Thymus (tissue), 11 donors: ENCODE measurements at regions not wholly inside any gene's neighbourhood (a gene's known extent, or its start where the extent isn't known, plus 50 kb on each side); places are given as distances from the start of the nearest gene placed in this dataset.

Experiments
- DNase-seq, 9 donors: peaks; one replicate each; pipeline ENCODE4 v3.0.0-alpha.2; 2013; ENCODE audit warnings: low spot score in 9 of 9, low read depth in 6 of 9, missing footprints in 1 of 9
- H3K27ac ChIP-seq, 2 donors: one replicate each; pipeline ENCODE4 v1.5.1; 2013; ENCODE audit warnings: control low read depth in 1 of 2, low read depth in 1 of 2, low read length in 1 of 2, mild to moderate bottlenecking in 1 of 2, moderate library complexity in 1 of 2
- H3K27me3 ChIP-seq, 2 donors: one replicate each; pipeline ENCODE4 v1.5.1; 2013; ENCODE audit warnings: low read length in 1 of 2; ENCODE audit not compliant: control insufficient read depth in 2 of 2, insufficient read depth in 1 of 2
- H3K36me3 ChIP-seq, 2 donors: one replicate each; pipeline ENCODE4 v1.5.1; 2013; ENCODE audit warnings: low read length in 1 of 2, mild to moderate bottlenecking in 1 of 2, moderate library complexity in 1 of 2; ENCODE audit not compliant: control insufficient read depth in 2 of 2, insufficient read depth in 2 of 2
- H3K4me1 ChIP-seq, 2 donors: one replicate each; pipeline ENCODE4 v1.5.1; 2013; ENCODE audit warnings: low read length in 2 of 2; ENCODE audit not compliant: control insufficient read depth in 2 of 2, insufficient read depth in 2 of 2
- H3K4me3 ChIP-seq, 2 donors: one replicate each; pipeline ENCODE4 v1.5.1; 2013; ENCODE audit warnings: low read length in 2 of 2, control low read depth in 1 of 2, mild to moderate bottlenecking in 1 of 2
- H3K9me3 ChIP-seq, 2 donors: one replicate each; pipeline ENCODE4 v1.5.1; 2013; ENCODE audit warnings: low read length in 1 of 2, mild to moderate bottlenecking in 1 of 2; ENCODE audit not compliant: control insufficient read depth in 2 of 2, insufficient read depth in 1 of 2
- WGBS: extraction: QIAGEN DNeasy Blood & Tissue Kit; methylation state at CpG from one replicate; pipeline ENCODE4 v1.1.7; 2013; 5-methylcytosine and 5-hydroxymethylcytosine counted together
- donor health status: healthy.

GRCh38 chr2:167701651-167702050, 545.7 kb downstream of the STK39 start:
- Histone ChIP-seq H3K4me1 (no peaks in the 10 kb centered on the region), H3K27ac (no peak overlapping the region), H3K9me3 (no peaks in the 10 kb centered on the region), H3K36me3 (no peaks in the 10 kb centered on the region), H3K27me3 (no peaks in the 10 kb centered on the region), H3K4me3 (no peak overlapping the region)
- WGBS = 90% methylated on average over 4 of the region's 4 CpGs
- DNase-seq = no peak

- Histone ChIP-seq H3K36me3 (no peaks in the 10 kb centered on the region), H3K27ac (no peak overlapping the region), H3K9me3 (no peaks in the 10 kb centered on the region), H3K4me1 (no peaks in the 10 kb centered on the region), H3K4me3 (no peak overlapping the region), H3K27me3 (no peaks in the 10 kb centered on the region)
- WGBS = 96% methylated on average over 2 of the region's 2 CpGs
- DNase-seq = no peak
Measured at GRCh38 chr2:167697948-167698347, 549.4 kb downstream of the STK39 start.

- Histone ChIP-seq H3K9me3 (no peaks in the 10 kb centered on the region), H3K4me1 (no peaks in the 10 kb centered on the region), H3K27ac (no peak overlapping the region), H3K27me3 (no peaks in the 10 kb centered on the region), H3K4me3 (no peak overlapping the region), H3K36me3 (no peaks in the 10 kb centered on the region)
- DNase-seq = no peak
- WGBS = 86% methylated on average over 1 of the region's 1 CpG
Measured at GRCh38 chr2:167697194-167697593, 550.2 kb downstream of the STK39 start.

DNA sequence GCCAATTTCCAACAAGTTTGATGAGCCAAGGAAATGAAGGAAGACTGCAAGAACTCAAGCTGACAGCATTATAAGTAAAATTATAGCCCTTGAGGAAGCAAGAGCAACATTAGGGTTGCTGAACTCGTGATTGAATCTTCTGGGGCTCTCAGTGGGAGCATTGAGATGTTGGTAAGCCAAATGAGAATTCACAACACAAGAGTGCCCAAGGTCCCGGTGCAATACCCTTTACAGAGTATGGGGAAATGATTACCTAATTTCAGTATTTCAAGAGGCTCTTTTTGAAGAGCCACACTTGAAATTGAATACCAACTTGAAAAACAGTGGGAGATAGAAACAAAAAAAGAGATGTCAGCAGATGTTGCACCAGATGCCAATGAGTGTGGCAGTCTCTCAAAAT, 554.5 kb downstream of the STK39 start:
- Histone ChIP-seq H3K27me3 (no peaks in the 10 kb centered on the region), H3K27ac (no peak overlapping the region)
- no peak for DNase-seq

GRCh38 chr2:167692191-167692590, 555.2 kb downstream of the STK39 start:
- Histone ChIP-seq H3K9me3 (no peaks in the 10 kb centered on the region), H3K4me3 (no peak overlapping the region), H3K4me1 (no peaks in the 10 kb centered on the region), H3K36me3 (no peaks in the 10 kb centered on the region), H3K27ac (no peak overlapping the region), H3K27me3 (no peaks in the 10 kb centered on the region)
- 99% methylated on average over 1 of the region's 1 CpG for WGBS
- no peak for DNase-seq

More for the DNA sequence above, 554.5 kb downstream of the STK39 start:
- WGBS = 75% methylated on average over 2 of the region's 2 CpGs
- no peaks in the 10 kb centered on the region for H3K36me3 ChIP-seq
- no peak overlapping the region for H3K4me3 ChIP-seq
- no peaks in the 10 kb centered on the region for H3K4me1 ChIP-seq
- no peaks in the 10 kb centered on the region for H3K9me3 ChIP-seq

DNA sequence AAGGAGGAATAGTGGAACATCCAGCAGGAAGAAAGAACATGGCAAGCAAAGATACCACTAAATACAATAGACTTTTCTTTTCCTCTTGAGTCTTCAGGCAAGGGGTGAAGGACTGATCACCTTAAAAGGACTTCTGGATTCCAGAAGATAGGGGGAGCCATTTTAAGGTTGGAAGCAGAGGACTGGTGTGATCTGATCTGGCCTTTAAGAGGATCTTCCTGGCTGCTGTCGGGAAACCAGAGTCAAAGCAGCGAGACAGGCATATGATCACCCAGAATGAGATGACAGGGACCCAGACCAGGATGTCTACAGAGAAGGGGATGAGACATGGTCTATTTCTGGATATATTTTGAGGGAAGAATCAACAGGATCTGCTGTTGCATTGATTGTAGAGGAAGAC, 558.0 kb downstream of the STK39 start:
- Histone ChIP-seq H3K27me3 (no peaks in the 10 kb centered on the region), H3K36me3 (no peaks in the 10 kb centered on the region), H3K4me3 (no peak overlapping the region), H3K27ac (no peak overlapping the region), H3K4me1 (no peaks in the 10 kb centered on the region), H3K9me3 (no peaks in the 10 kb centered on the region)
- no peak for DNase-seq
- 97% methylated on average over 2 of the region's 2 CpGs for WGBS

GRCh38 chr2:167686691-167687090, 560.7 kb downstream of the STK39 start:
- no peak for DNase-seq
- 96% methylated on average over 7 of the region's 7 CpGs for WGBS
- no peaks in the 10 kb centered on the region for H3K4me1 ChIP-seq
- no peaks in the 10 kb centered on the region for H3K27me3 ChIP-seq
- no peak overlapping the region for H3K27ac ChIP-seq
- H3K4me3 ChIP-seq = no peak overlapping the region
- H3K9me3 ChIP-seq = no peaks in the 10 kb centered on the region
- H3K36me3 ChIP-seq = no peaks in the 10 kb centered on the region

DNA sequence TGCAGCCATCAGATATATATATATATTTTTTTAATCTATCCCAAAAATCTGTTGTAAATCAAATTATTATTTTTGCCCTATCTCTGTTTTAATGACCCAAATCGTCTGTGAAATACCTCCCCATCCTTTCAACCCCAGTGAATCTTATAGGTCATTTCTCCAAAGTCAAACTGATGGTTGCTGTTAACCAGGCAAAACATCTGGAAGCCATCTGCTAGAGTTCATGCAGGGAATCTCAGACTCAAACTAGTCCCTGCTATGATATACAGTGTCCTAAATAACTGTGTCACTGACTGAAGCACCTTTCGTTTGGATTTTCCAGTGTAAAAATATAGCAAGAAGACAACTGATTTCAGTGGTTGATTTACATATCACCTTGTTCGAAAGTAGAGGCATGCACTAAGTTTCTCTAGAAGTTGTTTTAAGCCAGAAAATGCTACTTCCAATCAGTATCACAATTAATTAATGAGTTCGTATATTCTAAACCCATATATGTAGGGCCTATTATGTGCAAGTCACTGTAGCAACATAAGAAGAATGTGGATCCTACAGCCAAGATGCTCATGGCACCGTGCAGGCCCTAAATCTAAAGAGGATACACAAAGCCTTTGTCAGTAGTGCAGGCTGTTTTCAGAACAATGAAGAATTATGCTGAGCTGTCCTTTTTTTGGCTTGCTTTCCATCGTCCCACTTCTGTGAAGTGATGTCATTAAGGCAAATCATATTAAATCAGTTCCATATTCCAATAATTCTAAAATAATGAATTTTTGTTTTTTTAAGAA, 566.0 kb downstream of the STK39 start:
- Histone ChIP-seq H3K27ac (no peak overlapping the region), H3K9me3 (no peaks in the 10 kb centered on the region), H3K4me3 (no peak overlapping the region), H3K4me1 (no peaks in the 10 kb centered on the region), H3K36me3 (no peaks in the 10 kb centered on the region), H3K27me3 (no peaks in the 10 kb centered on the region)
- 93% methylated on average over 6 of the region's 6 CpGs for WGBS
- DNase-seq = no peak

GRCh38 chr2:167678158-167678557, 569.2 kb downstream of the STK39 start:
- 98% methylated on average over 3 of the region's 3 CpGs for WGBS
- Histone ChIP-seq H3K4me1 (no peaks in the 10 kb centered on the region), H3K4me3 (no peak overlapping the region)

More at GRCh38 chr2:167678158-167678557, 569.2 kb downstream of the STK39 start:
- Histone ChIP-seq H3K27ac (no peak overlapping the region), H3K9me3 (no peaks in the 10 kb centered on the region), H3K27me3 (no peaks in the 10 kb centered on the region), H3K36me3 (no peaks in the 10 kb centered on the region)
- DNase-seq = no peak
